SK-N-SH (cell line): ENCODE measurements at regions not wholly inside any gene's neighbourhood (a gene's known extent, or its start where the extent isn't known, plus 50 kb on each side); places are given as distances from the start of the nearest gene placed in this dataset.

Experiments
- CTCF ChIP-seq: fragments of 200-600 bp; sonication (generic); IDR thresholded peaks from 2 replicates; pipeline ENCODE4 v1.6.1; 2017; ENCODE audit warnings: antibody characterized with exemption, mild to moderate bottlenecking, moderate library complexity
- EP300 ChIP-seq, 2 experiments: IDR thresholded peaks; 2 replicates each; pipeline versions ENCODE4 v1.4.0 to v1.6.1; 2012; ENCODE audit warnings: borderline replicate concordance in 1 of 2, low read depth in 1 of 2, low read length in 1 of 2
- EZH2phosphoT487 ChIP-seq: fragments of 200-600 bp; sonication (generic); IDR thresholded peaks from 2 replicates; pipeline ENCODE4 v1.6.1; 2017; ENCODE audit warnings: low read depth, mixed run types, mild to moderate bottlenecking, antibody characterized with exemption, moderate library complexity, borderline replicate concordance
- FOXM1 ChIP-seq: IDR thresholded peaks from 2 replicates; pipeline ENCODE4 v1.4.0; 2012; ENCODE audit warnings: low read depth, mild to moderate bottlenecking
- IRF3 ChIP-seq: fragments of 150-350 bp; IDR thresholded peaks from 2 replicates; pipeline ENCODE4 v1.6.1; 2016; ENCODE audit warnings: mild to moderate bottlenecking, low read depth, low read length
- MAX ChIP-seq: IDR thresholded peaks from 2 replicates; pipeline ENCODE4 v1.4.0; 2012; ENCODE audit warnings: low read depth
- MEF2A ChIP-seq: IDR thresholded peaks from 2 replicates; pipeline ENCODE4 v1.4.0; 2012; ENCODE audit warnings: low read depth, borderline replicate concordance
- NFIC ChIP-seq: IDR thresholded peaks from 2 replicates; pipeline ENCODE4 v1.4.0; 2012; ENCODE audit warnings: borderline replicate concordance
- POLR2AphosphoS5 ChIP-seq: IDR thresholded peaks from 2 replicates; pipeline ENCODE4 v1.6.1; 2012; ENCODE audit warnings: low read depth, low read length
- RAD21 ChIP-seq: IDR thresholded peaks from 2 replicates; pipeline ENCODE4 v1.6.1; 2012; ENCODE audit warnings: mild to moderate bottlenecking, low read length
- USF1 ChIP-seq: IDR thresholded peaks from 2 replicates; pipeline ENCODE4 v1.4.0; 2012; ENCODE audit warnings: low read depth, borderline replicate concordance
- ZBTB33 ChIP-seq: IDR thresholded peaks from 2 replicates; pipeline ENCODE4 v1.4.0; 2012; ENCODE audit warnings: low read depth, borderline replicate concordance

- TF ChIP-seq CTCF, result no peak
- no peak for TF ChIP-seq EZH2phosphoT487
- no peak for TF ChIP-seq ZBTB33
- no peak for TF ChIP-seq NFIC
- no peak for TF ChIP-seq RAD21
- TF ChIP-seq USF1, result no peak
- TF ChIP-seq POLR2AphosphoS5, result no peak
- TF ChIP-seq MAX, result no peak
- TF ChIP-seq IRF3, result no peak
- no peak for TF ChIP-seq FOXM1
- TF ChIP-seq EP300 (IDR thresholded peaks at IDR 0.05; ENCODE audit: borderline replicate concordance in 1 of 2, low read depth in 1 of 2, low read length in 1 of 2), result no peak
- TF ChIP-seq MEF2A, result no peak
Observed at GRCh38 chr10:100652406-100653135, 92.8 kb upstream of the PAX2 start.
